ENCODE measurements at regions not wholly inside any gene's neighbourhood (a gene's known extent, or its start where the extent isn't known, plus 50 kb on each side); places are given as distances from the start of the nearest gene placed in this dataset.

GRCh38 chr16:5442986-5443385, 345.4 kb upstream of the EEF2KMT start:
- DNase-seq, result no peak

- DNase-seq, result no peak
These were observed 344.5 kb upstream of the EEF2KMT start for GRCh38 chr16:5442054-5442453.

- no peak for DNase-seq
These were observed 341.0 kb upstream of the EEF2KMT start for GRCh38 chr16:5438591-5438990.

- DNase-seq, result no peak
These were observed 336.0 kb upstream of the EEF2KMT start for GRCh38 chr16:5433587-5433986.

GRCh38 chr16:5432166-5432565, 334.6 kb upstream of the EEF2KMT start:
- DNase-seq, result no peak

- no peak for DNase-seq
These were observed 333.0 kb upstream of the EEF2KMT start for GRCh38 chr16:5430598-5430997.

- no peak for DNase-seq
These were observed 331.3 kb upstream of the EEF2KMT start for GRCh38 chr16:5428932-5429331.

GRCh38 chr16:5427571-5427970, 330.0 kb upstream of the EEF2KMT start:
- DNase-seq, result no peak

GRCh38 chr16:5422643-5423496, 325.3 kb upstream of the EEF2KMT start:
- no peak for DNase-seq

- DNase-seq, result no peak
These were observed 324.5 kb upstream of the EEF2KMT start for GRCh38 chr16:5422047-5422446.

GRCh38 chr16:5416013-5416412, 318.4 kb upstream of the EEF2KMT start:
- DNase-seq, result no peak

- no peak for DNase-seq
These were observed 317.5 kb upstream of the EEF2KMT start for GRCh38 chr16:5415123-5415522.

GRCh38 chr16:5412731-5413130, 315.1 kb upstream of the EEF2KMT start:
- no peak for DNase-seq

GRCh38 chr16:5398203-5398602, 300.6 kb upstream of the EEF2KMT start:
- no peak for DNase-seq

GRCh38 chr16:5396880-5397279, 299.3 kb upstream of the EEF2KMT start:
- DNase-seq, result no peak

- no peak for DNase-seq
These were observed 295.5 kb upstream of the EEF2KMT start for GRCh38 chr16:5393070-5393469.

- no peak for DNase-seq
These were observed 289.4 kb upstream of the EEF2KMT start for GRCh38 chr16:5386989-5387388.

GRCh38 chr16:5385811-5386210, 288.2 kb upstream of the EEF2KMT start:
- DNase-seq, result no peak

GRCh38 chr16:5385115-5385514, 287.5 kb upstream of the EEF2KMT start:
- no peak for DNase-seq

- DNase-seq, result no peak
These were observed 286.1 kb upstream of the EEF2KMT start for GRCh38 chr16:5383737-5384136.

- no peak for DNase-seq
These were observed 284.9 kb upstream of the EEF2KMT start for GRCh38 chr16:5382484-5382883.

GRCh38 chr16:5381481-5381880, 283.9 kb upstream of the EEF2KMT start:
- no peak for DNase-seq

GRCh38 chr16:5379954-5380353, 282.4 kb upstream of the EEF2KMT start:
- no peak for DNase-seq

- no peak for DNase-seq
These were observed 280.9 kb upstream of the EEF2KMT start for GRCh38 chr16:5378531-5378930.

GRCh38 chr16:5377280-5377898, 279.8 kb upstream of the EEF2KMT start:
- DNase-seq, result no peak

All from GF-D8 (cell line).